ENCODE measurements at regions not wholly inside any gene's neighbourhood (a gene's known extent, or its start where the extent isn't known, plus 50 kb on each side); places are given as distances from the start of the nearest gene placed in this dataset.

DNA sequence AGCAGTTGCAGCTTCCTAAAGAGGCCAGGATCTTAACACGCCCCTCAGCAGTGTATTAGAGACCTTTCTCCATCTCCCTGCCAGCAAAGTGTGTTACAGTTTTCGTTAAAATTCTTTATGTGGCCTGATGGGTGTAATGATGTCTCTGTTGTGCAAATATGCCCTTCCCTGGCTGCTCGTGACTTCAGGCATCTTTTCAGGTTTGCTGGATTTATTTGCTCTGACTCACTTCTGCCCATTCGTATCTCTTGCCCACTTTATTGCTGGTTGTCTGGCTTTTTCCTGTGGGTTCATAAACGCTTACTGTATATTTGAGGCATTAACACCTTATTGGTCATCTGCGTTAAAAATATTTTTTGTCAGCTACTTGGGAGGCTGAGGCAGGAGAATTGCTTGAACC lies 134.5 kb downstream of the ASB1 start:
- no peak for DNase-seq (ENCODE audit: low read depth)

DNA sequence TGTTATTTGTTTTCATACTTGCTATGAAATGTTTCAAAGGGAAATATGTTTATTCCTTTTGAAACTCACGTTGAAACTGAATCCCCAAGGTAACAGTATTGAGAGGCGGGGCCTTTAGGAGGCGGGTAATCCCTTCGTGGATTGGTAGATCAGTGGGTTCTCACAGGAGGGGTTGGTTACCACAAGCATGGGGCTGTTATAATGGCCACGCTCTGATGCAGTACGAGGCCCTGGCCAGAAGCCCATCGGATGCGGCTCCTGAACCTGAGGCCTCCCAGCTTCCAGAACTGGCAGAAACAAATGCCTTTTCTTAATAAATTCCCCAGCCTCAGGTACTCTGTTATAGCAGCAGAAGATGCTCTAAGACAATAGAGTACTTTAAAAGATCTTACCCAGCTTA lies 135.7 kb downstream of the ASB1 start:
- no peak for DNase-seq (ENCODE audit: low read depth)

GRCh38 chr2:238563551-238563950 lies 136.8 kb downstream of the ASB1 start:
- no peak for DNase-seq (ENCODE audit: low read depth)

DNA sequence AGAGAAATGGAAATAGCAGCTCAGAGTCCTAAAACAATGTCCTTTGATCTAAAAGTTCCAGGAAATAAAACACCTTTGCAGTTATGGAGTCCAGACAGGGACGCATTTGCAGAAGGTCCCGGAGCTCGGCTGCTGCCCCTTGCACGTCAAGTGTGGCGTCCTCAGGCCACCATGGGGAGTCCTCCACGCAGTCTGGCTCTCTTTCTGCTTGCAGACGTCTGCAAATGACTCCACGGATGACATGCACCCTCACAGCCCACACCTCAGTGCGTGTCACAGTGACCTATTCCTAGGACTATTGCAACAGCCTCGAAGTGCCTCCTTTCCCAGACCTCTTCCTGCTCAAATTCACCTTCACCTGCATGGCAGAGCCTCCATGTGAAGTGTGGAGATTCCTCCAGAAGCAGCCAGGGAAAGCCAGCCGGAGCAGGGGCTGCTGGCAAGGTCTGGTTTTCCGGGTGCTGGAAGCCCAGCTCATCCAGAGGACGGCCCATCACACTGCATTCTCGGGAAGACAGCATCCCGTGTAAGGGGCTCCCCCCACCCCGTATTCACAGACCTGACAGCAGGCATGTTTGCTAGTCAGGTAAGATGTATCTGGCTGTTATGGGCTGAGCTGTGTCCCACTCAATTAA lies 137.7 kb downstream of the ASB1 start:
- no peak for DNase-seq (ENCODE audit: low read depth)

DNA sequence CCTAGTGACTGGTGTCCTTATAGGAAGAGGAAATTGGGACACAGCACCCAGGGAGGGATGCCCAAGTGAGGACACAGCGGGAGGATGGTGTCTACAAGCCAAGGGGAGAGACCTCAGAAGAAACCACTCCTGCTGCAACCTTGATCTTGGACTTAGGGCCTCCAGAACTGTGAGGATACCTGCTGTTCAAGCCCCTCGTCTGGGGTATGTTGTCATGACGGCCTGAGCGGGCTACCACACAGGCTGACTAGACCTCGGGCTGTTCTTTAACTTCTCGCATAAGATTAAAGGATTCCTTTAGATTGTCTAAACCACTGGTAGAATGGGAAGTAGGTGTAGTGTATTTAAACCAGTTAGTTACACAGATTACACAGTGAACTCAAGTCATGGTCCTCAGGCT lies 138.3 kb downstream of the ASB1 start:
- no peak for DNase-seq (ENCODE audit: low read depth)

DNA sequence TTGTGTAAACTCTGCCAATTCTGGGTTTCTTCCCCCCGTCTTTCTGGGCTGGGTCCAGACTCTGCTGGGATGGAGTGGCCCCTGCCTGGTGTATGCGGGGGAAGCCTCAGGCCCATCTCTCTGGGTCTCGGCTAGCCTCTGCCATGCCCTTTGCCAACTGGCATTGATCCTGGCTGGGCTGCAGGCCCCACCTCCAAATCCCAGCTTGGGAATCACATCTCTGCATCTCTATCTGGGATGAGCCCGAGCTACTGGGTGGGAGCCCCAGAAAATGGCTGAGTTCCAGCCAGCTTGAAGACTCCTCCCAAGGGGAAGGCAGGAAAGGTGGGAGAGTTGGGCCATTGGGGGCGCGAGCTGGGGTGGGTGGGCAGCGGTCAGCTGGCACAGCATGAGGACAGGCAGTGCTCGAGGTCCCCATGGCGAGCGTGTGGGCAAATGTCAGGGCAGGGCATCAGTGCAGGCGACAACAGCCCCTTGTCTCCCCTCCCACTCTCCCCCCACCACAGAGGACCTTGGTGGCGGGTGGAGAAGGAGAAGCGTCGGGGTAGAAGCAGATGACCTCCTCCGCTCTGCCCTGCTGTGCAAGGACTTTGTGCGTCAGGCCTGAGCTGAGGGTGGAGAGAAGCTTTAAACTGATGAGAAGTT lies 139.4 kb downstream of the ASB1 start:
- no peak for DNase-seq (ENCODE audit: low read depth)

- no peak for DNase-seq (ENCODE audit: low read depth)
Measured at GRCh38 chr2:238567067-238567855, 140.5 kb downstream of the ASB1 start.

GRCh38 chr2:238567996-238568395 lies 141.3 kb downstream of the ASB1 start:
- no peak for DNase-seq (ENCODE audit: low read depth)

DNA sequence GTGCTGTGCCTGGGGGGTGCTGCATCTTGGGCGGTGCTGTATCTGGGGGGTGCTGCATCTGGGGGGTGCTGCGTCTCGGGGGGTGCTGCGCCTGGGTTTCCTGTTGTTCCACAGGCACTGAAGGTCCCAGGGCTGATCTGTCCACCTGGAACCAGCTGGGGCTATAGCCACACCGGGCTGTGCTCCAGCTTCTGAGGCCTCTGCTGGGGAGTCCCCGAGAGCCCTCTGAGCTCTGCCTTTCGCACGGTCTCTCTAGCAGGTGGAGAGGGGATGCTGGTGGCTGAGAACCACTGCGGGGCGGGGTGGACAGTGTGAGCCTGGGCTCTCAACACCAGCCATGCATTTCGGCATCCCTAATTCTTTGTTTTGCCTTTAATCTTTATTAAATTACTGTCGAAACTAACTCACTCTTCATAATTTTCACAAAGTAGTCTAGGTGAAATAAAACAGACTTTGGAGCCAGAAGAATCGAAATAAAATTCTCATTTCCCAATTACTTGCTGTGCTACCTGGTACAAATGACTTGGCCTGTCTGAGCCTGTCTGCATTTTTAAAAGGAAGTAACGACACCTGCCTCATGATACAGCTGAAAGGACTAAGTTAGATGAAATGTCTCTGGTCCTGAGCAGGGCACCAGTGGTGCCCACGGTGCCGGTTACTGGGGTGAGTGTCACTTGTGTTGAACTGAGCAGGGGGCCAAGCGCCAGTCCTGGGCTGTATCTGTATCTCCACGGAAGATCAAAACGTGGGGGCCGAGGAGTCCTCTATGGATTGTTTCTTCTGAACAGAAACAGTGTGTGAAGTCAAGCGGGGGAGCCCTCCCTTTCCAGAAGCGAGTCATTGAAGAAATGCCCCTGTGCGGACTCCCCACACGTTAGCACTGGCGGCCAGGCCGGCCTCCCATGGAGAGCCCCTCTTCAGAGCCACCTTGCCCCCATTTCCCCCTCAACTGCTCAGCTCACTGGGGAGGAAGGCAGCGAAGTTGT lies 142.0 kb downstream of the ASB1 start:
- no peak for DNase-seq (ENCODE audit: low read depth)

DNA sequence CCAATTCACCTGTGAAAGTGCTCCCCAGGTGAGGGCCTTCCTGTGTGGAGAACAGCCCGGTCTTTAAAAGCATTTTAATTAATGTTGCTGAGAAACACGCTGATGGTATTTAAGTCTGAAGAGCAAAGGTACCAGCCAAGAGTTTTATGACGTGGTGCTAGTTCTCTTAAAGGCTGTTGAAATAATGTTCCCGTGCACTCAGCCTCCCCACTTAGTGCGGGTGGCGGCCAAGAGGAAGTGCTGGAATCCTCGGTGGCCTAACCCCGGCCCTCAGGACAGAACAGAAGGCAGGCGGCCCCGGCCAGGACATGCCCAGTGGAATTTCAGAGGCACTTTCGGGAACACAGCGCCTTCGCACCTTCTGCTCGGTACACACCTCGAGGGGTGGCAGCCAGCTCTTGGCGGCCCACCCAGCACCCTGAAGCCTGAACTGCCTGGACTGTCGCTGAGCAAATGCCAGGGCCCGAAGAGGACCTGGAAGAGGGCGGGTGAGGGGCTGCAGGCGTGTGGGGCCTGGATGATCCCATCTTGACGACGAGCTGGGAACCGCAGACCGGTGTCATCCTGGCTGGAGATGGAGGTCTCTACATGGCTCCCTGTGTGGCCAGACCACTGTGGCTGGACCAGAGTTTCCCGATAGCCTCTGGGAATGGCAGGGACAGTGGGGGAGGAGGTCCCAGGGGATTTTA lies 142.9 kb downstream of the ASB1 start:
- DNase-seq (ENCODE audit: low read depth), result no peak

DNA sequence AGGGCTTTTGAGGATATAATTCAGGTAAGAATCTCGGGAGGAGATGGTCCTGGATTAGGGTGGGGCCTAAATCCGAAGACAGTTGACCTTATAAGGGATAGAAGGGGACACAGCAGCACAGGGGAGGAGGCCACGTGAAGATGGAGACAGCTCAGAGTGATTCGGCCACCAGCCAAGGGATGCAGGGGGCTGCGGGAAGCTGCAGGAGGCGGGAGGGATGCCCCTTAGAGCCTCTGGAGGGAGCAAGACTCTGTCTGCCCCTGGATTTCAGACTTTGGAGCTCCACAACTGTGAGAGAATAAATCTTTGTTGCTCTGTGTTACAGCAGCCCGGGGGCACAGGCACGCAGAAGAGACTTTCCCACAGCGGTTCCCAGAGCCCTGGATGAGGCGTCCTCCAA lies 143.7 kb downstream of the ASB1 start:
- DNase-seq (ENCODE audit: low read depth), result no peak

DNA sequence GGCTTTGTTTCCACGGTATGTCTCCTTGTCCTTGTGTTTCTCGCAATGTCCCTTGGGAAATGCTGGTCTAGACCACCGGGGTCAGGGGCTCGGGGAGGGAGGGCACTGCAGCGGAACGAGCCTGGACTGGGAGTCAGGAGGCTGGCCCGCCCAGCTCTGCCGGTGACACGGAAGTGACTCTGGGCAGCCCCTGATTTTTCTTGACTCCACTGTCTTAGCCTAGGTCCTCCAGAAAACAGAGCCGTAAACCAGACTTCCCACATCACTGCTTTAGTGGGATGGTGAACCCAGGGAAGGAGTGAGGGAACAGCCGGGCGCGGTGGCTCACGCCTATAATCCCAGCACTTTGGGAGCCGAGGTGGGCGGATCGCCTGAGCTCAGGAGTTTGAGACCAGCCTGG lies 144.2 kb downstream of the ASB1 start:
- DNase-seq (ENCODE audit: low read depth), result no peak

DNA sequence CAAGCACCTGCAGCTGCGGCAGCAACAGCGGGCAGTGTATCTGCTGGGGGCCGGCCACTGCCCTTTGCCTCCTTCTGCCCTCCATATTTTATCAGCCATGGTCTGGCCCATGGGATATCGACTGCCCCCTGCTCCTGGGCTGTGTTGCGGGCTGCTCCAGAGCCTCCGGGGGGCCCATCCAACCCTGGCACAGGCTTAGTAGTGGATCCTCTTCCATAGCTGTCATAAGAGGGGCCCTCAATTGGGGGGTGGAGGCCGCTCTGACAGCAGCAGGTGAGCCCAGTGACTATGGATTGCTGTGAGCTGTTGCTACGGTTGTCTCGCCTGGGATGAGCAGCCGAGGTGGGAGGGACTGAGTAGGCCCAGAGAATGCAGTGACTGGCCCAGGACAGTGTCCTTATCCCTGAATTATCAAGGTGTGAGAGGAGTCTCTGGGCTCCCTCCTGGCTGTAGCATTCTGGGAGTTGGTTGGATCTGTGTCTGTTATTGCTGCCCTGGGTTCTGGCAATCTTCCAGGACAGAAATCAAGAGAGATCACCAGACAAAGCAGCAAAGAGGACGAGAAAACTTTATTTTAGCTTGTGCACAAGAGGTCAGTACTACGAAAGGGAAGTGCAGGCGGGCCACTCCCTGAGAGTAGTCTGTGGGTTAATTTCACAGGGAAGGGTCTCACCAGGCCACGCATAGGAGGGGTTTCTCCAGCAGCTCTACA lies 145.1 kb downstream of the ASB1 start:
- no peak for DNase-seq (ENCODE audit: low read depth)

DNA sequence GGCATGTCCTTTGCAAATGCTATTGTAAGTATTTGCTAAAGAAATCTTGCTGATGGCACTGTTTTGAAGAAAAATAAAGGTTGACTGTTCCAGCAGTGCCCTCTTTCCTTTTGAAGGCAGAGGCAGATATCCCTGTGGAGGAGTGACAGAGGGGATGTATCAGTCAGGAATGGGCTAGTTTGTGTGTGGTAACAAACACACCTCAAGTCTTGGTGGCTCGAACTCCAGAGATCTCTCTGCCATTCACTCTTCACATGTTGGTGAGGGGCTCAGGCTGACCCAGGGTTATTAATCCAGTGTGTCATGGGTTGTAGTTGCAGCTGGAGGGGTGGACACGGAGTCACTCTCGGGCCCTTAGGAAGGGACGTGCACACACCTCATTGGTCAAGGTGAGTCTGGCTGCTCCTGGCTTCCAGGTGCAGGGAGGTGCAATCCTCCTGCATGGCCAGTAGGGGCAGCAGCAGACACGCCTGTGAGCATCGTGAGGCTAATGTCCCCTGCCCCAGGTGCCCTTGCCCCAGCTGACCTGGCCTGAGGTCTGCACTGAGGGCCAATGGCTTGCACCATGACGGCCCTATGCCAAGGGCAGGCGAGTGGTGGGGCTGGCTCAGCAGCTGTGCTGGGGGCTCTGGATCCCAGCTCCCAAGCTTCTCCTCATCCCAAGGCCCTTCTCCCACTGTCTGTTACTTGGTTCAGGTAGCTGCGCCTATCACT lies 146.5 kb downstream of the ASB1 start:
- no peak for DNase-seq (ENCODE audit: low read depth)

GRCh38 chr2:238573916-238574315 lies 147.2 kb downstream of the ASB1 start:
- DNase-seq (ENCODE audit: low read depth), result no peak

DNA sequence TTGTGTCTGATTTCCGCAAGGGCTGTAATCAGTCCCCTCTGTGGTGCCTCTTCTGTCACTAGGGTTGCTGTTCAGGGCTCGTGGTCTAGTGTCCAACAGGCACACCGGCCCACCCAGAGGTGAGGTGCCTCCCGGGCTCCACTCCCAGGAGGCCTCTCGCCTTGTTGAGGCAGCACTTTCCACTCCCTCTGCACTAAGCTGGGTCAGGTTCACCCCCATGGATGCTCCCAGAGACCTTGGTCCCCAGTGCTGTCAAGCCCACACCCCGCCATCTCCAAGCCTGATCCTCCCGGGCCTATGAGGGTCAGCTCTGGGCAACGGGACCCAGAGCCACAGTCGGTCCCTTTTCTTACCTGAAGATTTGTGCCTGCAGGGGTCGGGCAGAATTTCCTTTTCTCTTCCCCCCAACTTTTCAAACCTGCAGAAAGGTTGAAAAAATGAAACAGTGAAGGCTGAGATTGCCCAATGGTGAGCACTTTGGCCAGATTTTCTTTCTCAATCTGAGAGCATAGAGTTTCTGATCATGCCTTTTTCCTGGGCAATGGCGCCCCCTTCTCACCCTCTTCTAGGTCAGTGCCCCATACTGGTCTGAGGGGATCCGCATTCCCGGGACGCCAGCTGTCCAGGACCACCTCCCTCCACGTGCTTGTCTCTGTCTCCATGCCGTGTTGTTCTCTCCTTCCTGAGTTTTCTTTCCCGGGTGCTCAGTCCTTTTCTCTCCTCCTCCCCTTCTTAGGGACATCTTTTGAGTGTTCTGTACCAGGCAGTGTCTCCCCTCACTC lies 148.0 kb downstream of the ASB1 start:
- DNase-seq (ENCODE audit: low read depth), result no peak

DNA sequence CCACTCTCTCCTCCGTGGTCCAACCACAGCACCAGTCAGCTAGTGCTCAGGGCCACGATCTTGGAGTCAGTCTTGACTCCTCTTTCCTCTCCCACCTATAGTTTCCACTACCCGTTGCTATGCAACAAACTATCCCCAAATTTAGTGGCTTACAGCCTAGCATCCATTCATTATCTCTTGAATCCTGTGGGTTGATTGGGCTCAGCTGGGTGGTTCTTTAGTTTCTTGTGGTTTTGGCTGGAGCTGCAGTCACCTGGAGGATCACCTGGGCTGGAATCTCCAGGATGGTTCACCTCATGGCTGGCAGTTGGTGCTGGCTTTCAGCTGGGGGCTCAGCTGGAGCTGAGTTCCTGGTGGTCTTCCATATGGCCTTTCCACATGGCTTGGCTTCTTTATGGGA lies 149.9 kb downstream of the ASB1 start:
- DNase-seq (ENCODE audit: low read depth), result no peak

GRCh38 chr2:238578256-238578655 lies 151.5 kb downstream of the ASB1 start:
- DNase-seq (ENCODE audit: low read depth), result no peak

GRCh38 chr2:238580486-238580885 lies 153.8 kb downstream of the ASB1 start:
- DNase-seq (ENCODE audit: low read depth), result no peak

All from activated T-helper 9 cell treated with anti-CD3 and anti-CD28 coated beads, Interleukin-2, amount 50 U/mL, for 16 hours (primary cell).